Muscle layer of duodenum (tissue), 2 donors: ENCODE measurements at regions not wholly inside any gene's neighbourhood (a gene's known extent, or its start where the extent isn't known, plus 50 kb on each side); places are given as distances from the start of the nearest gene placed in this dataset.

Source experiments
- H3K27ac ChIP-seq: one replicate; pipeline ENCODE4 v1.7.0; 2013; ENCODE audit warnings: mild to moderate bottlenecking, low read length
- H3K27me3 ChIP-seq: one replicate; pipeline ENCODE4 v1.7.0; 2013; ENCODE audit warnings: low read depth, mild to moderate bottlenecking, control low read depth, low read length
- H3K36me3 ChIP-seq, 2 donors: one replicate each; pipeline ENCODE4 v1.7.0; 2013; ENCODE audit warnings: low read length in 2 of 2, control low read depth in 1 of 2, mild to moderate bottlenecking in 1 of 2; ENCODE audit not compliant: insufficient read depth in 2 of 2, control insufficient read depth in 1 of 2
- H3K4me1 ChIP-seq, 2 donors: one replicate each; pipeline ENCODE4 v1.7.0; 2013; ENCODE audit warnings: low read length in 2 of 2, mild to moderate bottlenecking in 2 of 2, control low read depth in 1 of 2, moderate library complexity in 1 of 2; ENCODE audit not compliant: insufficient read depth in 2 of 2, control insufficient read depth in 1 of 2
- H3K4me3 ChIP-seq, 2 donors: one replicate each; pipeline ENCODE4 v1.7.0; 2013; ENCODE audit warnings: low read length in 2 of 2, low read depth in 1 of 2, mild to moderate bottlenecking in 1 of 2
- H3K9me3 ChIP-seq, 2 donors: one replicate each; pipeline ENCODE4 v1.7.0; 2013; ENCODE audit warnings: low read length in 2 of 2, control low read depth in 1 of 2, mild to moderate bottlenecking in 1 of 2; ENCODE audit not compliant: control insufficient read depth in 1 of 2
- donor health status: healthy.

DNA sequence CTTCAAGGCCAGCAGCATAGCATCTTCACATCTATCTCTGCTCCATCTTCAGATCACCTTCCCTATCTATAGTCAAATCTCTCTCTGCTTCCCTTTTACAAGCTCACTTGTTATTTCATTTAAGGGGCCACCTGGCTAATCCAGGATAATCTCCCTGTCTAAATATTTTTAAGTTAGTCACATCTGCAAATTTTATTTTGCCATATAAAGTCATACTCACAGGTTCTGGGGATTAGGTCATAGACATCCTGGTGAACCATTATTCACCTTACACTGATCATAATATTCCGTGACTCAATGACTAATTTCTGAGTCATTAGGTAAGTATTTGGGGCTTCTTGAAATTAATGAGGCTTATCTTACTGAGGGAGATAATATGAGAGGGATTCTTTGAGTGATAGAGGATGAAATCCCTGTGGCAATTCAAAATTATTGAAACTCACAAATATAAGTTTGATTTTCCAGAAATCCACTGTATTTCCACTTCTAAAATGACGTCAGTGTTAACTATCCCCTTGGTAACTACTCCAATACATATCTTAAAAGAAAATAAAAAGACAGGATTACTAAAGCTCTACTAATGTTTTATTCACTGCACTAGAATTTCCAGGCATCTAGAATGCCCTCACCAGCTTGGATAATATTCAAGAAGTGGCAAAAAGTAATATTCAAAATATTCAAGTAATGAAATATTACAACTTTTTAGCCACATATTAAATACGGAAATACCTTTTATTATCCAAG lies 93.7 kb upstream of the RBMS3 start:
- Histone ChIP-seq H3K4me3 (no peak overlapping the region), H3K27ac (no peak overlapping the region), H3K9me3 (no peaks in the 10 kb centered on the region)

DNA sequence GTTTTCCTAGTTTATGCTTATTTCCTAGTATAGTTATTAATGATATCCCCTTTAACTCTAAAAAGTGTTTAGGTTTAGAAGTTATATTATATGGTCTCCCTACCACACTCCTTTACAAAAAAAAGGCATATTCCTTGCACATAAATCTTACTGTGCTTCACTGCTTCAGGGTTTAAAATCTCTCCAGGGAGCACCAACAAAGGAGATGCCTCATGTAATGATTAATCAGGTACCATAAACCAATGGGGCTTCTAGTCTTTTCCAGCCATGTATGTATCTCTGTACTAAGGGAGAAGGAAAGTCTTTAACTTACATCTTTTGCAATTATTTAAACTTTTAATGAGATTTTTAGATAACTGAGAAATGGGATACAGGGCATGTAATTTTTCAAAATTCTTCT lies 91.5 kb upstream of the RBMS3 start:
- H3K27ac ChIP-seq: no peak overlapping the region
- H3K36me3 ChIP-seq: no peaks in the 10 kb centered on the region
- H3K4me1 ChIP-seq: no peaks in the 10 kb centered on the region
- H3K27me3 ChIP-seq: no peaks in the 10 kb centered on the region
- no peak overlapping the region for H3K4me3 ChIP-seq
- no peaks in the 10 kb centered on the region for H3K9me3 ChIP-seq

More for the DNA sequence above, 93.7 kb upstream of the RBMS3 start:
- Histone ChIP-seq H3K4me1 (no peaks in the 10 kb centered on the region), H3K27me3 (no peaks in the 10 kb centered on the region), H3K36me3 (no peaks in the 10 kb centered on the region)

DNA sequence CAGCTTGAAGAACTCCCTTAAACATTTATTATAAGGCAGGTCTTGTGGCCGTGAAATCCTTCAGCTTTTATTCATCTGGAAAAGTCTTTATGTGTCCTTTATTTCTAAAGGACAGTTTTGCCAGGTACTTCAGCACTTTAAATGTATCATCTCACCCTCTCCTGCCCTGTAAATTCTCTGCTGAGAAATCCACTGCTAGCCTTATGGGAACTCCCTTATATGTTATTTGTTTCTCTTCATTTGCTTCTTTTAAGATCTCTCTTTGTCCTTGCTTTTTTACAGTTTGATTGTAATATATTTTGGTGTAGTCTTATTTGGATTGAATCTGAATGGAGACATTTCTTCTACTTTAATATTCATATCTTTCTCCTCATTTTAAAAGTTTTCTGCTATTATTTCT lies 86.7 kb upstream of the RBMS3 start:
- Histone ChIP-seq H3K27me3 (no peaks in the 10 kb centered on the region), H3K36me3 (no peaks in the 10 kb centered on the region), H3K4me1 (no peaks in the 10 kb centered on the region), H3K27ac (no peak overlapping the region), H3K4me3 (no peak overlapping the region), H3K9me3 (peaks cover 0 to 6% of the 10 kb centered on the region in 2 donors)

DNA sequence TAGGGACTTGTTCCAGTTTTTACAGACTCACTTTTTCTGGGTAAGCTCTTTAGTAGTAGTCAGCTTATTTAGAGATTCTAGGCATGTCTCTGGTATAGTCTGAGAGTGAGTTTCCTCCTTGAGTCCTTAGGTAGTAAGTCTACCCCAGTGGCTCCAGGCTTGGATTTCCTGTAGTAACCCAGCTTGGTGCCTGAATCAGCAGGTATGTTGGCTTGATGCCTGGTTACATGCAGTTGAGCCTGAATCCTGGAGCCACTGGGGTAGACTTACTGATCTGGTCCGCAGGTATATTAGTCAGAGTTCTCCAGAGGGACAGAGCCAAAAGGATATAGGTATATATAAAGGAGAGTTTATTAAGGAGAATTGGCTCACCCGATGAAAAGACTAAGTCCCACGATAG lies 85.8 kb upstream of the RBMS3 start:
- Histone ChIP-seq H3K4me3 (no peak overlapping the region), H3K9me3 (peaks cover 0 to 6% of the 10 kb centered on the region in 2 donors), H3K36me3 (no peaks in the 10 kb centered on the region), H3K4me1 (no peaks in the 10 kb centered on the region), H3K27me3 (no peaks in the 10 kb centered on the region), H3K27ac (no peak overlapping the region)

DNA sequence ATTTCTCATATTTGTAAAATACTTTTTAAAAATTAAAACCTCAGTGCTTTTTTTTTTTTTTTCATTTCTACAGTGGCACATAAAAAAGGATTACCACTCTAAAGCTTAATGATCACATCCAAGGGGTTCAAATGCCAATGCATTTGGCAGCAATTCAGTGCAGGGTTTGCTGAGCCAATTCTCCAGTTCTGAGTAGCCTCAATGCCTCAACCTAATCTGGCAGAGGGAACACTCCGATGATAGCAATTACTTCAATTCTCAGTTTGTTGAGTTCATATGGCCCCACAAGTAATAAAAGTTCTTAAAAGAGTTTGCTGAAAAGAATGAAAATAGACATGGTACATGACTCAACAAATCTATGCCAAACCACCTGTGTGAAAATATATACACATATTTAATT lies 79.3 kb upstream of the RBMS3 start:
- Histone ChIP-seq H3K27me3 (no peaks in the 10 kb centered on the region), H3K4me1 (no peaks in the 10 kb centered on the region), H3K27ac (no peak overlapping the region), H3K36me3 (no peaks in the 10 kb centered on the region), H3K9me3 (no peaks in the 10 kb centered on the region), H3K4me3 (no peak overlapping the region)

DNA sequence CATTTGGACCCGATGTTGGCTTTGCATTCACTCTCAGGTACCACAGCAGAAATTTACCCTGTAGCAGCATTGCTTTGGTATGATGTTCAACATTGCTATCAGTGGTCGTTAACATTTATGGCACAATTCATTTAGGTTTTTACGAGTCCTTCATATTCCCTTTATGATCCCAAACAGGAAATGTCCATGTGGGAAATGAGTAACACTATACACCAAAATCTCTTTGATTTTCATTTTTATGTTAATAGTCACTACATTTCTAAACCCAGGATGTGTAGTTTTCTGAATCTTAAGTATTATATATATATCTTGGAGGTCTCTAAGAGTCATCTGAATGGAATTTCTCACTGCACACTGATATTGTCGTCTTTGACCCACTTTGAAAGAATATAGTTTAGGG lies 78.5 kb upstream of the RBMS3 start:
- Histone ChIP-seq H3K9me3 (no peaks in the 10 kb centered on the region), H3K4me1 (no peaks in the 10 kb centered on the region), H3K27ac (no peak overlapping the region), H3K36me3 (no peaks in the 10 kb centered on the region), H3K4me3 (no peak overlapping the region), H3K27me3 (no peaks in the 10 kb centered on the region)

DNA sequence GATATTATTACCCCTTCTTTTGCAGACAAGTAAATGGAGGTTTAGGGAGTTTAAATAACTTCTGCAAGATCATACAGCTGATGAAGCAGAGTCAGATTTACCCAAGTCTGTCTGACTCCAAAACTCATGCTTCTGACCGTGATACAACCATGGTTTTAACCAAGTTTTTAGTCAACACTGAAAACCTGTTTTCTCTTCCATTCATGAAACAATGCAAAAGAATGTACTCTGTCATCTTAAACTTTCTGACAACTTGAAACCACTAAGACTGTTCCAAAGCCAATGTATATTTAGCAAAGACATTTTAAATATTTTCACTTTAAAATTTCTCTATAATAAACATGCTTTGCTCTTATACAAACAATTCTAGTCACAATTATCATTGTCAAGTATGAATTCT lies 77.0 kb upstream of the RBMS3 start:
- H3K4me3 ChIP-seq: no peak overlapping the region
- H3K27ac ChIP-seq: no peak overlapping the region
- H3K4me1 ChIP-seq: no peaks in the 10 kb centered on the region
- no peaks in the 10 kb centered on the region for H3K36me3 ChIP-seq
- H3K27me3 ChIP-seq: no peaks in the 10 kb centered on the region
- no peaks in the 10 kb centered on the region for H3K9me3 ChIP-seq

DNA sequence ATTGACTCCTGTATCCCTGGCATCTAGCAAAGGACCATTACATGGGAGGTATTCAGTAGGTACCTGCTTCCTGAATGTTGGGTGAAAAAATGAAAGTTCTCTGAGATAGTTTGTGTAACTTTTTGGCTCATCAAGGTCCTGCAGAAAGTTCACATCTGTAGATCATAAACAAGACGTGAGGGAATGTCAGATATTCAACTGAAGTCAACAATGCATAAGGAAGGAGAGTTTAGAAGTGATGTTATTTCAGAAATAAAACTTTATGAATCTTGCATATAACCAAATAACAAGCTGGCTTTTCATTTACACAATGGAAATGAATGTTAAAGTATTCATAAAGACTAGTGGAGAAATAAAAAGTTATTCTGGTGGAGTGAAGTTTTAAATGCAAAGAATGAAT lies 73.4 kb upstream of the RBMS3 start:
- H3K9me3 ChIP-seq: no peaks in the 10 kb centered on the region
- H3K27ac ChIP-seq: no peak overlapping the region
- no peaks in the 10 kb centered on the region for H3K27me3 ChIP-seq
- H3K4me1 ChIP-seq: no peaks in the 10 kb centered on the region
- no peak overlapping the region for H3K4me3 ChIP-seq
- no peaks in the 10 kb centered on the region for H3K36me3 ChIP-seq

DNA sequence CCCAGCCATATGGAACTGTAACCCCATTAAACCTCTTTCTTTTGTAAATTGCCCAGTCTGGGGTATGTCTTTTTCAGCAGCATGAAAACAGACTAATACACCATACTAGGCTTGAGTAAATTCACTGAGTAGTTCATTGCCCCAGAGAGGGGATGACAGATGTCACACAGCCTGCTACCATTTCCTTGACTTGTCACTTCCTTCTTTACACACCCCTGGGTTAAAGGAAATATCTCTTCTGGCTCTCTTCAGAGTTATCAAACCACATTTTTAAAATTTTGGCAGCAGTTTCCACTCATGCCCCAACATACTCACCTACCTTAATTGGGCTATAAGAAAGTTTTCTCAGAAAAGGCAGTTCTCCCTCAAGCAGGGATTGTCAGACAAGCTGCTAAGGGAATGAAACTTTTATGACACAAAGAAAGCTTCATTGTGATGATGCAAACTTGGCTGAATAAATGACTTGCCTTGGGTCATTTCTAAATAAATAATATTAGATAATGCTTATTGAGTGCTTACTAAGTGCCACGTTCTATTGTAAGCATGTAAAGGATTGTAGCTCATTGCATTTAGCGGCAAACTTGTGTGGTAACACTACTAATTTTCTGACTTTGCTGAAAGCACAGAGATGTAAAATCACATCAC lies 68.0 kb upstream of the RBMS3 start:
- Histone ChIP-seq H3K27ac (no peak overlapping the region), H3K9me3 (no peaks in the 10 kb centered on the region), H3K4me3 (no peak overlapping the region), H3K36me3 (no peaks in the 10 kb centered on the region), H3K4me1 (no peaks in the 10 kb centered on the region), H3K27me3 (no peaks in the 10 kb centered on the region)

DNA sequence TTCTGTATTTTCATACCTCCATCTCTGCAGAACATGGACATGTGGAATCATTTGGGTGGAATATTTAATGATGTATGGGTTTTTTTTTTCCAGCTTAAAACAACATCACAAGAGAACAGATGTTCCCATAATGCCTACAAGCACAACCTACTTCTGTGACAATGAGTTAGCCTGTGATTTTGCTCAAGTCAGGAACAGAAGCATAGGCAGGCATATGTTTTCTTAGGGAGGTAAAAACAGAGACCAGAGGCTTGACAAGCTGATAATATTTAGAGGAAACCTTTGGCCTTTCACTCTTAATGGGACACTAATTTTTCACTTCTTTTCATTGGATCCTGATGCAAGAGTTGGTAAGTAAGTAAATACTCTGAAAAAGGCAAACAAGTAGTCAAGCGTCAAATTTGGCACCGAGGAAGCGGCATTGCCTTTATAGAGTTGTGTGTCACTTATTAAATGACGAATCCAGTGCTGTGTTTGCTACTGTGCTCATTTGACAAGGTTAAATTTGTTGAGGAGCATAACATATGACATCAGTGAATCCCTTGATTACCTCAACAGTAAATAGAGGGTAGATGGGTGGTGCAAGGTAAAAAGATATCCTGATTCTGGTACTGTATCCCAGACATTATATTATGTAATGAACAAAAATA lies 66.7 kb upstream of the RBMS3 start:
- Histone ChIP-seq H3K27ac (no peak overlapping the region), H3K27me3 (no peaks in the 10 kb centered on the region), H3K9me3 (no peaks in the 10 kb centered on the region), H3K36me3 (no peaks in the 10 kb centered on the region), H3K4me1 (no peaks in the 10 kb centered on the region), H3K4me3 (no peak overlapping the region)

DNA sequence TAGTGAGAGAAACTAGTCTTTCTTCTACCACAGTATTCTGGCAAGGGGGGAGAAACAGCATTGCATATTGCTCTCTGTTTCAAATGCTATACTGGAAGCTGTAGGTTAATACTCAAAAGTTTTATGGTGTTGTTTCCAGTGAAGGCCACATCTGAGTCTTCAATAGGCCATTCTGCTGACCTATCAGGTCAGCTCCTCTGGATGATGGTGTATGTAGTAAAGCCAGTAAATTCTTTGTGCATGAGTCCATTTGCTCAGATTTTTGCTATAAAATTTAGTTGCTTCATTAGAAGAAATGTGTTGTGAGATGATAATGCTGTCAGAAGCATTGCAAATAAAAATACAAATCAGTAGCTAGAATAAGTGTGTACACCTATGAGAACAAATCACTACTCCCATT lies 64.9 kb upstream of the RBMS3 start:
- Histone ChIP-seq H3K9me3 (no peaks in the 10 kb centered on the region), H3K4me3 (no peak overlapping the region), H3K27me3 (no peaks in the 10 kb centered on the region), H3K36me3 (no peaks in the 10 kb centered on the region), H3K4me1 (no peaks in the 10 kb centered on the region), H3K27ac (no peak overlapping the region)
